HG02798 (cell line): ENCODE measurements at regions not wholly inside any gene's neighbourhood (a gene's known extent, or its start where the extent isn't known, plus 50 kb on each side); places are given as distances from the start of the nearest gene placed in this dataset.

Source experiments
- ATAC-seq: cut with Tn5 transposase; IDR thresholded peaks from one replicate; pipeline ENCODE4 v1.9.1; 2021; ENCODE audit warnings: mild to moderate bottlenecking; ENCODE audit not compliant: unreplicated experiment, poor library complexity

- ATAC-seq, result no peak
These were observed 115.9 kb downstream of the OMA1 start for GRCh38 chr1:58430421-58431275.

- ATAC-seq, result no peak
These were observed 119.6 kb downstream of the OMA1 start for GRCh38 chr1:58426918-58427317.

- ATAC-seq, result no peak
These were observed 124.1 kb downstream of the OMA1 start for GRCh38 chr1:58422436-58422835.

GRCh38 chr1:58418283-58419228 is 128.0 kb downstream of the OMA1 start:
- no peak for ATAC-seq

GRCh38 chr1:58412071-58412580 is 134.4 kb downstream of the OMA1 start:
- ATAC-seq, result no peak

- no peak for ATAC-seq
These were observed 136.6 kb downstream of the OMA1 start for GRCh38 chr1:58409890-58410289.

GRCh38 chr1:58409336-58409735 is 137.2 kb downstream of the OMA1 start:
- no peak for ATAC-seq

GRCh38 chr1:58406301-58407071 is 140.0 kb downstream of the OMA1 start:
- ATAC-seq, result no peak

- no peak for ATAC-seq
These were observed 140.9 kb downstream of the OMA1 start for GRCh38 chr1:58405660-58406059.

- no peak for ATAC-seq
These were observed 142.6 kb downstream of the OMA1 start for GRCh38 chr1:58403894-58404293.

GRCh38 chr1:58402444-58402843 is 144.1 kb downstream of the OMA1 start:
- no peak for ATAC-seq

- ATAC-seq, result no peak
These were observed 144.5 kb downstream of the OMA1 start for GRCh38 chr1:58401991-58402390.

GRCh38 chr1:58399176-58399575 is 147.3 kb downstream of the OMA1 start:
- no peak for ATAC-seq

- no peak for ATAC-seq
These were observed 147.8 kb downstream of the OMA1 start for GRCh38 chr1:58398714-58399113.

- no peak for ATAC-seq
These were observed 149.2 kb downstream of the OMA1 start for GRCh38 chr1:58397187-58397820.

- no peak for ATAC-seq
These were observed 150.4 kb downstream of the OMA1 start for GRCh38 chr1:58396150-58396549.

- no peak for ATAC-seq
These were observed 151.2 kb downstream of the OMA1 start for GRCh38 chr1:58395355-58395754.

- ATAC-seq, result peak; percentile 59
These were observed 154.4 kb downstream of the OMA1 start for GRCh38 chr1:58392083-58392482.

GRCh38 chr1:58391514-58391913 is 155.0 kb downstream of the OMA1 start:
- ATAC-seq, result no peak

- ATAC-seq, result no peak
These were observed 155.5 kb downstream of the OMA1 start for GRCh38 chr1:58391056-58391455.
